Endometrium (tissue), 2 donors: ENCODE measurements at regions not wholly inside any gene's neighbourhood (a gene's known extent, or its start where the extent isn't known, plus 50 kb on each side); places are given as distances from the start of the nearest gene placed in this dataset.

ENCODE experiments used
- FAIRE-seq: peaks from 2 replicates; lab custom pipeline; 2012; peaks lifted over from hg19 to GRCh38; lab: Jason Lieb, UNC
- donor health status: control.
- donor health status: control.

DNA sequence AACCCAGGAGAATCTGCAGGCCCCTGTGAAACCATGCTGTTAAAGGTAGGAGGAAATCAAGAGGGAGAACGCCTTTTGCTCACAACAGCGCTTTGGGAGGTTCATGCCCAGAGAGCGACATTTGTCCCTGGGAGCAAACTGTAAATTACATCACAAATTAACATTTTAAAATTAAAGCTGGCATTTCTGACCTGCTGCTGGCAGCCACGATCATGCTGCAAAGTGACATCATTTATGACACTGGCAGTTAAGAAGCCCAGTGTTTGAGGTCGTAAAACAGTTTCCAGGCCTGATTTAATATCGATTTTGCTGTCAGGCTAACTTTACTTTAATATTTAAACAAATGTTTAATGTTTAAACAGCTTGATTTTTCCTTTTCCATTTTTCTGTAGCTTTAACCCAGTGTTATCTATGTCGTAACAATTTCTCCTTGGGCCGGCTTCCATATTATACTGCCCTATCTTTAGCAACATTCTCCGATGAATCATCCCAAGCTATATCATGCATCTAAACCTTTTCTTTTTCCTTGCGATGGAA, 86.5 kb upstream of the NPVF start:
- no peak for FAIRE-seq

DNA sequence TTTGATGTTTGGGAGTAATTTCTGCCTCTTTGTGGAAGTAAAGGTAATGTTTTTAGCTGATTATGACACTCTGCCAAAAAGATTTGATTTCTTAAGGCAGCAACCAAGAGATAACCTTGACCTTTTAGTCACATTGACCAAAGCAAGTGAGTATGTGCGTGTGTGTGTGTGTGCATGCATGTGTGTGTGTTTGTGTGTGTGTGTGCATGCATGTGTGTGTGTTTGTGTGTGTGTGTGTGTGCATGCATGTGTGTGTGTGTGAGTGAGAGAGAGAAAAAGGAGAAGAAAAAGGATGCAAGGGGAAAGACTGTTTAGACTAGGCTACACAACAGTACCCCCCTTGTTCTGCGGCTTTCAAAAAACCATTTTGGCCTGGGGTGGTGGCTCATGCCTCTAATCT, 88.1 kb upstream of the NPVF start:
- FAIRE-seq: no peak

DNA sequence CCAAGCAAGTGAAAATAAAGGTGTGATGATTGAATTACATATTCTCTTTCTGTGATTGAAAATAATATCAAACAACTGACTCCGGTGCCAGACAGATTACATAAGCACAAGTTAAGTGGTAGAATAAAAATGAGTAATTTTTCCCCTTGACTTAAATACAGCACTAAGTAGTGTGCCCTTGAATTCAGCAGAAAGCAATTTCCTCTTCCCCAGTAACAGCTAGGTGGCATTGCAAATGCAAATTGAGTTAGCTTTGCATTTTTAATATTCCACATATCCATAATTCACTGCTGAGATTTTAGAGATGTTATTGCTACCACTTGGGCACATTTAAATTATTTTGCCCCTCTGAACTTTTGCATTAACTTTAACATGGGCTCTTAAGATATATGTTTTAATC, 89.8 kb upstream of the NPVF start:
- FAIRE-seq: no peak

DNA sequence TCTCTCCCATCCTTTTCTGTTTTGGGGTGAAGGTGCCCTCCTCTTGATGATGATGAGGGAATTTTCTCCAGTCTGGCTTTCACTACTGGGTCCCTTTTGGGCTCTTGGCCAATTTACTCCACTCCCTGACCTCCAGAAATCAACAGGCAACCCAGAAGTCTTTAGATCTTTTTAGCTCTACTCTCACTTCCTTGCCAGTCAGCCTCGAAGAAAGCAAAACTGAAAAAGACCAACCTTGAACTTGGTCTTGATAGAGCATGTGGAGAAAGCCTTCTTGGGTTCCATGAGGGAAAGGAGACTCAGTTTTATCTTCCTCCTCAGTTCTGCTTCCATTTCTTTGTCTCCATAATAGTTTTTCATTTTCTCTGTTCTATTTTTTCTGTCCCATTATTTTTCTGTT, 91.4 kb upstream of the NPVF start:
- no peak for FAIRE-seq

DNA sequence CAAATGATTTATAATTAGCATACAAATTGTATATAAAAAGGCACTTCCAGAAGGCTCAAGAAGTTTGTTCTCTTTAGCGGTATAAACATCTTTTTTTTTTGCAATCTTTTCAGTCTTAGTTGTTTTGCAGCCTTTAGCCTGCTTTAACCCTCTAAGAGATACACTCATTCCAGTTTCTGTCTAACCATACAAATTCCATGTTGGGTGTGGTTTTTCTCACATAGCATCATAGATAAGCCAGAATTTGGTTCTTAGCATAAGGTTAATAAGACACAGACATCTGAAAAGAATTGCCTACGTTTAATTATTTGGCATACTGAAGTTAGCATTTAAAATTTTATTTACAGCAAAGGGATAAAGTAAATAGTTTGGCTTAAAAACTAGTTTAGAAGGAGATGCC, 92.5 kb upstream of the NPVF start:
- no peak for FAIRE-seq

DNA sequence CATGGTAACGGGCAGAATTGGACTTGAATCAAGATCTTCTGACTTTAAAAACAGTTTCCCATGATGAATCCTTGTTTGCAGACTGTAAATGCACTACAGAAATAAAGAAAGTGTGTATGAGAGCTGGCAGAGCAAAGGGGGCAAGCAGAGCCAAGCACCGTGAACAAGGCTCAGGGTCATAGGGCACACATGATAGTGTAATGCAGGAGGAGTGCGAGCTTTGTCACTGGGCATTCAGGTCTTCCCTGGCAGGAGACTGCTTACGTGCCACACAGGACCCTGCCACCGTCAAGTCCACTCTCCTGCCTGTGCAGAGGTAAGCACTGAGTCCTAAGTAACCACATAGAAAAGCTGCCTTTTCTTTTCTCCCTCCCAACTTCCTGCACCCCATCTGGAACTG, 93.1 kb upstream of the NPVF start:
- no peak for FAIRE-seq

DNA sequence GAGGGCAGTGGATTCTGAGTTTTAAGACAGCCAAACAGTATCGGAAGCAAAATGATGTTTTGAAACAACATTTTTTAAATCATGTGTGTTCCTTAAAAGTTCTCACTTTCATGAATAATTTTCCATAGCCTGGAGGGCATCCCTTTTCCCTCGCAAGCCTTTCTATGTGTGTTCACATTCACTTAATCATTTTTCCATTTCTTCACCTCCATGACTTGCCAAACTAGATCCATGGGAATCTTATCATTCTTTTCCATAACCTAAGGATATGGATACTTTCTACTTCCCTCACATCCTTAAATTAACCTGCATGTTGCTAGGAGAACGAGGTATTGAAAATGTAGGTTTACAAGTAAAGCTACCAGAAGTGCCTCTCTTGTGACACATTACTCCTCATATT, 94.2 kb upstream of the NPVF start:
- no peak for FAIRE-seq

DNA sequence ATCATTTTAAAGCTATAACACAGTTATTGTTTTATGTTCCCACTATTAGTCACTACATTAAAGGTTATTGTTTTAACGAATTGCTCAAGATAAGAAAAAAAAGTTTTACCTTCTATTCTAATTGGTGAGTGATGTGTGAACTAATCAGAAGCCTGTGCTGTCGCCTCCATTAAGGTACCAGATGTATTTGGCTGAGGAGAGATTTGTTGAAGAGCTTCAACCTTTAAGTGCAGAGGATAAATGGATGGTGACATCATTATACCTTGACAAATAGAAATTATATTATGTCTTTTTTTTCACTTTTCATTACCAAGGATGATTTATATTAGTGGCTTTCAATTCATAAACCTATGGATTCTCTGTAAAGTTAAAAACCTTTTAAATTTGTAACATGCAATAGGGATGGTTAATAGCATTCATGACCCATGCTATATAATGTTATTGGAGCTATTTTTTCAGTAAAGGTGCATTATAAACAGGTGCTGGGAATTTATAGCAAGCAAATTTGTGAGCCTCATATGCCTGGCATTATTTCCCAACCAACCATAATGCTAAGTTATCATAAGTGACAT, 97.0 kb upstream of the NPVF start:
- FAIRE-seq: no peak

DNA sequence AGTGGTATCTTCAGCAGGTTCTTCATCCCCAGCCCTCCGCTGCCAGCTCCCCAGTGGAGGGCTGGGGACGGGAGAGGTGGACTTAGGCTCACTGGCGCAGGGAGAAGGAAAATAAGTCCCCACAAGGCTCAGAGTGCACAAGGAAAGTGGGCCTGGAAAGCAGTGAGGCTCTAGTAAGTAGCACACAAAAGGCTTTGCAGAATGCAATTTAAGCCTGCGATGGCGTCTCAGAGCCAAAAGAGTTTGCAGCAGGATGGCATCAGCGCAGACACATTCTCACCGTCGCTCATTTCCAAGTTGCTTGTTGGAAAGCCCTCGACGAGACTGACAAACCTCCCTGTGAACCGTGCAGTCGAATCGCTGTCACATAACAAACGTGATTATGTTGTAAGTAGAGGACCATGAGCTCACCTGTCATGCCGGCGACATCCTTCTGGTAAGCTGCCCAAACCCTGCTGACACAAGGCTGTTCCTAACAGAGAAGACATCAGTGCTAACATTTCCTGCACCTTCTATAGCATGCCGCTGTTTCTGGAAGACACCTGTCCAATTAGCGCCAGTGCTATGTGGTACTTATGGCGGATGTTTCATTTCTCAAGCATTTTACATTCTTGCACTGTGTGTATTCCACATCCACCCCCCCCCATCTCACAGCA, 98.3 kb upstream of the NPVF start:
- no peak for FAIRE-seq

DNA sequence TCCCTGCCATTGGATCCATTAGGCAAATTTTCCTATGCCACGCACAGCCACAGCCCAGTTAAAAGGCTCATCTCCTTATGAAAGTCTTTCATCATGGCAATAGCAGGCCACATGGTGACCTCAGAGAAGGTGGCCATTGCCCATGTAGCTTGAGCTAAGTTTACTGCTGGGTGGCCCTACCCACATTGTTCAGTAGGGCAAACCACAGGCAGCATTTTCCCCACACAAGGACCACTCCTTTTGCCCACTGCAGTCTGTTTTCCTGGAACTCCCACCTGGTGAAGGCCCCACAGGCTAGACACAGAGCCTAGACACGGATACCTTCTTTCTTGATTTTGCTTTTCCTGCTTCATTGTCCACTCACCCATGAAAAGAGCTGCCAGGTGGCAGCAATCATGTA, 101.5 kb upstream of the NPVF start:
- FAIRE-seq: no peak

DNA sequence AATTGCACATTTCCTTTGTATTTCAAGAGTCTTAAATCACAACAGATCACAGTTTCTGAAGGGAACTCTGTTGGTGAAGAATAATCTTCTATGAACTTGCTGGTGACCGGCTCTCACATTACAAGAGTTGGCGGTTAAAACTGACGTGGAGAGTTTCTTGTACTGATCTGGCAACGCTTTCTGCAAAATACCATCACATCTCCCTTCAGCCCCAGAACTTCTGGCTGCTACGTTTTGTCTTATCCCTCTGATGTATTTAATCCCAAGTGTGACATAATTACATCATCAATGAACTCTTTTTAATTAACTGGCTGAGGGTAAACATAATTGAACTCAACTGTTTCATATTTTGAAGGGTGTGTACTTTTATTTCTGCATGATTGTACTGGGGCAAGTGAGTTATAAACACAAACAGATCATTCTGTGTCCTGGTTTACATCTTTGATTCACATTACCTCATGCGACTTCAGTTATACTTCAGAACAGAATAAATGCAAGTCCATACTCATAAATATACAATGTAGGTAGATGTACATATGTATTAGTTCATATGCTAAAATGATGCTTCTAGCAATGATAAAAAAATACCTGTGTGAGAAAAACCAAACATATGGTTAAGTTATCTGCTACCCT, 105.1 kb upstream of the NPVF start:
- FAIRE-seq: no peak

DNA sequence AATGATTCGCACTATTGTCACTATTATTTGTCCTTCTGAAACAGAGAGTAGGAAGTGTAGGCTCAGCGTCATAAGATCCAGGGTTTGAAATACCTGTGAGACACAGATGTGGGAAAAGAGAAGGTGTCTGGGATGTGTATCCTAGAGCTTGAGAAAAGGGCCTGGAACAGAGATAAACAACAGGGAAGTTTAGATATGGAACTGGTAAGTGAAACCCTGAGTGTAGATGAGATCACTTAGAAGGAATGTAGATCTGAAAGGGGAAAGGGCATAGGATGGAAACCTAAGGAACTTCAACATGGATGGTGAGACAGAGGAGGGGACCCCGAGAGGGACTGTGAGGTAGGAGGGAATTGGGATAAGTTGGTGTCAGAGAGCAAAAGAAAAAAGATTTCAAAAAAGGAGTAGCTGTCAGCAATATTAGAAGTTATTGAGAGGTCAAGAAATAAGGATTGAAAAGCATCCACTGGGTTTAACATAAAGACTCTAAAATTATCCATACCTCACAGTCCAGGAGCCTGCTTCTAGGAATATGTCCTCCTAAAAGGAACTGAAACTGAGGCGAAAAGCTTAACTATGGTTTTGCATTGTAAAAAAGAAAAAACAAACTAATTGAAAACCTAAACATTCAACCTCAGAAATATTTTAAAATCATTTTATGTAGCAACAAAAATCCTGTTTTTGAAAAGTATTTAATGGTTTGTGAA, 119.2 kb upstream of the NPVF start:
- peak; percentile 39 for FAIRE-seq

DNA sequence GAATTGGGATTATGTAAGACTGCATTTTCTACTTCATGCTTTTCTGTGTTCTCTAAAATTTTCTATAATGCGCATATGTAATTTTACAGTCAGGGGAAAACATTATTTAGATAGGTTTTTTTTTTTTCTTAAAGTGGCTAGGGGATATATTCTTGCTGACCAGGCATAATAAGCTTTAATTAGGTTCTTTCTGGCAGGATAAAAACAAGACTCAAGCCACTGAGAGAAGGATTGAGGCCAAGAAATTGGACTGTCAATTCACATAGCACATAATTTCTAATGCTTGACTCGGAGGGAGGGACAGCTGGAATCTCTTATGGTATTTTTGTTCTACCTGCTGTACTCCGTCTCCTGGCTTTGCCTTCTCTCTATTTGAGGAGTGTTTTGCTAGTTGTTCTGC, 119.8 kb upstream of the NPVF start:
- no peak for FAIRE-seq

DNA sequence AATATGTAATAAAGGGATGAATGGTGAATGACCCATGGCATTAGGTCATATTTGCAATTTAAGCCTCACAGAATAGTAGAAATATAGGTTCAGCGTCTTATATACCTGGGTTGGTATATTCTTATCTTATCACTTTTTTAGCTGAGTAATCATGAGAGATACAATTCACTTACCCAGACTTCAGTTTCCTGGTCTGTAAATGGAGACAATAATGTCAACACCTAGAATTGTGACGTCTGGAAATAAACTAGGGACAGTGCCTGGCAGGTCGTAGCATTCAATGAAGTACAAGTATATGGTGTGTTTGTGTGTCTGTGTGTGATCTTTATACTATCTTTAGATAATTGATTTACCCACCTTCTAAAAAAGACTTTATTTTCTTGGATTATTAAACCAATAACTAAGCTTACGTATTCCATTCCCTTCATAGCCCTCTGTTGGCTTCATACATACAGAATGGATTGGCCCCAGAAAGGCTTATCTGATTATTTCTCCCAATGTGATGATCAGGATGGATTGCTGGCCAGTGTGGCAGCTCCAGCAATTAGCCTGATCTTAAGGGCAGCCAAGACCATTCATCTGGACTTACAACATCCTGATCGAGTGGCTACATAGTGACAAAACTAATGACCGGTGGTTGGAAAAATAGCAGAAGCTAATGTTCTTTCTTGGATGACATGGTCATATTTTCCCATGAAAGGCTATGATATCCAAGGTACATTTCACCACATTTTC, 121.2 kb upstream of the NPVF start:
- FAIRE-seq: no peak

DNA sequence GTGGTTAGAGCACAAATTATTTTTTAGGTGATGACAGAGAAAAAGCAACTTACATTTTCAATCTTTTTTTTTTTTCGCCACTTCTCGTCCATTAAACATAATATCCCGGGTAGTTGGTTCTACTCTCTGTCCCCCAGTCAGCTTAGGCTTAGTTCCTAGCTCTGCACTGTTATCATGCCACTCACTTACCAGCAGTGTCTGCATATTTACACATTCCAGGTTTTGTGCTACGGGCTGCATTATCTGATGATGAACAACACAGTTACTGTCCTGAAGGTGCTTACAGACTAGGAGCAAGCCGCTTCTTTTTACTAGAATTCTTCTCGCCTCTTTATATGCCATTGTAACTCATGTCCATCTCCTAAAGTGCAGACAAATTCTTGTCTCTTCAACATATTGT, 121.8 kb upstream of the NPVF start:
- no peak for FAIRE-seq

DNA sequence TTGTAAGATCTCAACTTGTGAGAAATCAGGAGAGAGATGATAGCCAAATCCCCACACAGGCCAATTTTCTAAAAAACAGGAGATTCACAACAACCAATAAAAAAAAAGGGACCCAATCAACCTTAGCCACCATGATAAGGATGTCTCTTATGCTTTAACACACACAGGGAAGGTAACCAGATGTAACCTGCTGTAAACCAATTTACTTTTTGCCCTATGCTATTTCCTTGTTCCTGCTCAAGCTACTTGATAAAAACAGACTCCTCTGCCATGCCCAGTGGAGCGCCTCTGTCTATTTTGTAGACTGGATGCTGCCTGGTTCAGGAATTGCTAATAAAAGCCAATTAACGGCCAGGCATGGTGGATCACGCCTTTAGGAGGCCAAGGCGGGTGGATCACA, 123.5 kb upstream of the NPVF start:
- FAIRE-seq: no peak

DNA sequence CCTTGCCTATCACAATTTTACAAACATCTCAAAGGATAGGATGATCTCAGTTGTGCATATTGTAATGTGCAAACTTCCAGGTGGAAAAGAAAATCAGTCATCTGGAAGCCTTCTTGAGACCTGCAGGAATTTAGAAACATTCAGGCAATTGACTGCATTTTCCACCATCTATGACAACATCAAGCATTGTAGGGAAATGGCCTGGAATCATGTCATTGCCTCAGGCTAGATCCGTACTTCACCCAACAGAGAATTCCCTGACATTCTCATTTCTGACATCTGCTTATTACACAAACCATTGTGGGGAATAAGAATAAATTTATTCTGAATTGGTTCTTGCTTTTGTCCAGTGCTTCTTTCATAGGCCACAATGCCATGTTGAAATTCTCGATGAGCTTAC, 124.9 kb upstream of the NPVF start:
- no peak for FAIRE-seq

DNA sequence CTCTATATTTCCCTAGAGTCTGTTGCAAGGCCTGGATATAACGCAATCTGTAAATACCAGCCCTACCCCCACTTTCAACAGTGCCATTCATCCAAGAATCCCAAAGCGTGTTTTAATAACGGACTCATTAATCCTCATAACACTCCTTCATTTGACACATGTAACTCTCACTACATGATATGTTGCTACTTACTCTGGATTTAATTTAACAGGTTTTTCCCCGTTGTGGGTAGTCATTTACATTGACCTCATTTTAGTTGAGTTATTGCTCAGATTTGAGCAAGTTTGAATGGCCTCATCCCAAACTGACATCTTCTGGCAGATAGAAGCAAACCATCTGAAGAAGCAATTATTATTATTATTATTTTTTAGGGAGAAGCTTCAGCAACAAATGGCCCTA, 125.4 kb upstream of the NPVF start:
- no peak for FAIRE-seq

DNA sequence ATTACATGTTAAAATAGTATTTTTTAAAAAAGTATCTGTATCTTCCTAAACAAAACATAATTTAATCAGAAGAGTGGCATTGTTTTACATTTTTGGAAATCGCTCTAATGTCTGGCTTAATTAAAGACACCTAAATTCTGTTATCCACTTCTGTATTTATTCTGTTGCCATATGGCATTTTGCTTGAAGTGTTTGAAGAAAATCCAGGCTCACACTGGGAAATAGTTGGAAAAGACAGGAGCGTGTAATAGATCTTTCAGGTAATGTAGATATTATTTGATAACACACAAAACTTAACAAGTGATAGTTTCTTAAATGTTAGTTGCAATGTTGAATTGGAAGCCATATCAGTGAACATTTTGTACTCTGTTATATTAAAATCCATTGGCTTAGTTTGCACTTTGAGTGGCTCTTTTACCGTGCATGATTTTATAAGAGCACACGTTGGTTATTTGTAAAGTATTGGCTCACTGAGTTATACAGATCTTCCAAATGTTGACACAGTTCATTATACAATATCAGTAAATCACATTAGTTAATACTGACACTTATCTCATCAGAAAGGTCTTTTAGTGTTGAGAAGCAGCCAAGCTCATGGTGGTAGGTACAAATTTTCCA, 128.4 kb upstream of the NPVF start:
- FAIRE-seq: no peak

DNA sequence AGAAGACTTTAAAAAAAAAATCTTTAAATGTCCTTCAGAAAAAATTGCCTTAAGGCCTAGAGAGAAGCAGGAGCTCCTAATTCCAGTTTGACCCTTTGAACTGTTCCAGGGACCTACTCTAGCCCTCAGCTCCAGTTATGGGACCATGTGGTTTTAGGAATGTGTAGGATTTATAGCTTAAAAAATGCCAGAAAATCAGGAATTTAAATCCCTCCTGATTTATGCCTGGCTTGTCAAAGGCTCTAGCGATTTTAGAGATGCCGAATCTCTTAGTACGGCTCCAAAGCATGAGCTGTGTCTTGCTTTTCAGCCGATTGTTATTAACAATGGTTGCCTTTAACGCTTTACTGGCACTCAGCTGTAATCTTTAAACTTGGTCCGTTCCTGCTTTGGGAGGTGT, 130.6 kb upstream of the NPVF start:
- FAIRE-seq: no peak

DNA sequence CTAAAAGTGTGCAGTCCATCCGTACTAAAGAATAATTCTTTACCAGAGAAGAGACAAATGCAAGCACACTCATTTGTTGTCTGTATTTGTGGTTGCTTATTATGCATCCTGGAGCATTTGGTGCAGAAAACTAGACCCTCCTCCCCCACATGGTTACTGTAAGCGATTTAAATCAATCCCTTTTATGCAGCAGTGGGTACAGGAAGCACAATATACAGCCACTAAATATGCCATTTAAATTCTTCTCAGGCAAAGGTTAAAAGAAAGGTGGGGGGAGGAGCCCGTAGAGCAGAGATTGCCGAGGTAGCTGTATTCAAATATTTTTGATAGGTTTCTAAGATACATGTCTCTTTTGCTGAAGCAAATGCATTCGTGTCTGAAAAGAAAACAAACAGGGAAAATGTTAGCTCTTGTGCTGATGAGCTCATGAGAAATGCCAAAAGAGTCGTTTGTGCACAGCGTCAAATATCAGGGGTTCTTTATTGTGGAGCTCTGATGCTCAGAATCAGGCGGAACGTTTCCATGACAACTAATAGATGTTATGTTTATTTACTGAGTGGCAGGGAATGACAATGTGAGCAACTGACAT, 131.3 kb upstream of the NPVF start:
- FAIRE-seq: no peak

DNA sequence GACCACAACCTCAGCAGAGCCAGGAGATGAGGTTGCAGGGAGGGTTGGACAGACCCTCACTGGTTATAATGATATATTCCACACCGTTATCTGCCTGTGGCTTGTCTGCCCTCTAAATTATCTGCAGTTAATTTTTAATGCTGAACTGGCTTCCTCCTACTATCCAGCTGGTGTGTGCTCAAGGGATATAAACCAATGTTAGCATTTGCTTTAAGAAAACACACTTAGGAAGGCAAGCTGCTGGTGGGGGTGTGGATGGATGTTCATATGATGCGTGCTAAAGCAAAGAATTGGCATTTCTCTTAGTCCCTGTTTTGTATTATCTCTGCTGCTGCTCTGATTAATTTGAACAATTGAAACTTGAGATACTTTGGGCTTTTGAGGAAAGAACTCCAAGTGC, 132.2 kb upstream of the NPVF start:
- FAIRE-seq: no peak
